CD1c-positive myeloid dendritic cell (primary cell): ENCODE measurements at regions not wholly inside any gene's neighbourhood (a gene's known extent, or its start where the extent isn't known, plus 50 kb on each side); places are given as distances from the start of the nearest gene placed in this dataset.

Experiments used
- DNase-seq: peaks from one replicate; pipeline ENCODE4 v3.0.0-alpha.2; 2016; ENCODE audit errors: extremely low spot score

GRCh38 chr22:27115816-27116256 is 458.4 kb downstream of the MIAT start:
- DNase-seq = no peak

GRCh38 chr22:27116312-27117086 is 459.1 kb downstream of the MIAT start:
- no peak for DNase-seq

GRCh38 chr22:27120036-27120435 is 462.6 kb downstream of the MIAT start:
- no peak for DNase-seq

- no peak for DNase-seq
Measured at GRCh38 chr22:27122574-27122973, 465.2 kb downstream of the MIAT start.

GRCh38 chr22:27123880-27124279 is 466.5 kb downstream of the MIAT start:
- no peak for DNase-seq

GRCh38 chr22:27124351-27124966 is 467.1 kb downstream of the MIAT start:
- peak; percentile 71 for DNase-seq

GRCh38 chr22:27125539-27125938 is 468.2 kb downstream of the MIAT start:
- no peak for DNase-seq

GRCh38 chr22:27127911-27128310 is 470.5 kb downstream of the MIAT start:
- no peak for DNase-seq

GRCh38 chr22:27128461-27129085 is 471.2 kb downstream of the MIAT start:
- peak; percentile 53 for DNase-seq

GRCh38 chr22:27129266-27129665 is 471.9 kb downstream of the MIAT start:
- peak; percentile 66 for DNase-seq

- no peak for DNase-seq
Measured at GRCh38 chr22:27130906-27131305, 473.5 kb downstream of the MIAT start.

- no peak for DNase-seq
Measured at GRCh38 chr22:27131346-27131745, 474.0 kb downstream of the MIAT start.

- no peak for DNase-seq
Measured at GRCh38 chr22:27132400-27132799, 475.0 kb downstream of the MIAT start.

GRCh38 chr22:27133019-27133431 is 475.6 kb downstream of the MIAT start:
- peak; percentile 61 for DNase-seq

GRCh38 chr22:27133681-27134314 is 476.4 kb downstream of the MIAT start:
- DNase-seq = no peak

- DNase-seq = peak; percentile 88
Measured at GRCh38 chr22:27134315-27134701, 476.9 kb downstream of the MIAT start.

- no peak for DNase-seq
Measured at GRCh38 chr22:27135031-27135981, 477.9 kb downstream of the MIAT start.

- DNase-seq = no peak
Measured at GRCh38 chr22:27136596-27136995, 479.2 kb downstream of the MIAT start.

GRCh38 chr22:27137871-27138337 is 480.5 kb downstream of the MIAT start:
- DNase-seq = no peak

- DNase-seq = no peak
Measured at GRCh38 chr22:27138471-27138870, 481.1 kb downstream of the MIAT start.

- DNase-seq = no peak
Measured at GRCh38 chr22:27139935-27140511, 482.6 kb downstream of the MIAT start.
